ENCODE measurements at regions not wholly inside any gene's neighbourhood (a gene's known extent, or its start where the extent isn't known, plus 50 kb on each side); places are given as distances from the start of the nearest gene placed in this dataset.
"Not testable (repeated sequence)": the region's sequence is repeated elsewhere in the genome, so short reads cannot be mapped to it uniquely, and the experiment has no call there.

DNA sequence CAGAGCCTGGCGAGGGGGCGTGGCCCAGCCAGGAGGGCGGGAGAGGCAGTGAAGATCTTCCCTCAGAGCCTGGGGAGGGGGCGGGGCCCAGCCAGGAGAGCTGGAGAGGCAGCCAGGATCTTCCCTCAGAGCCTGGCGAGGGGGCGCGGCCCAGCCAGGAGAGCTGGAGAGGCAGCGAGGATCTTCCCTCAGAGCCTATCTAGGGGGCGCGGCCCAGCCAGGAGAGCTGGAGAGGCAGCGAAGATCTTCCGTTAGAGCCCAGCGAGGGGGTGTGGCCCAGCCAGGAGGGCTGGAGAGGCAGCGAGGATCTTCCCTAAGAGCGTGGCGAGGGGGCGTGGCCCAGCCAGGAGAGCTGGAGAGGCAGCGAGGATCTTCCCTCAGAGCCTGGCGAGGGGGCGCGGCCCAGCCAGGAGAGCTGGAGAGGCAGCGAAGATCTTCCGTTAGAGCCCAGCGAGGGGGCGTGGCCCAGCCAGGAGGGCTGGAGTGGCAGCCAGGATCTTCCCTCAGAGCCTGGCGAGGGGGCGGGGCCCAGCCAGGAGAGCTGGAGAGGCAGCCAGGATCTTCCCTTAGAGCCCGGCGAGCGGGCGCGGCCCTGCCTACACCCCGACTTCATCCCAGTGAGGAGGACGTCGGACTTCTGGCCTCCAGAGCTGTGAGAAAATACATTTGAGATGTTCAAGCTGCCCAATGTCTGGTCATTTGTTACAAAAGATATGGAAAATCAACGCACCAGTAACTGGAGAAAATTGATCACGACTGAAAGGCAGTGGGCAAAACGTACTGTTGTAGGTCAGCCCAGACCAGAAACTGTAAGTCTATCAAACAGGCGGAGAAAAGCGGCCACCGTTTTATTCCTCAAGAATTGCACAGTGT lies 63.4 kb upstream of the TMEM18 start:
- not testable (repeated sequence) for TF ChIP-seq CTCF, POLR2A, EP300, POLR2AphosphoS5 (IDR thresholded peaks at IDR 0.05)

Measured in stomach (tissue), 4 donors.